Activated naive CD4-positive, alpha-beta T cell treated with anti-CD3 and anti-CD28 coated beads for 36 hours (primary cell): ENCODE measurements at regions not wholly inside any gene's neighbourhood (a gene's known extent, or its start where the extent isn't known, plus 50 kb on each side); places are given as distances from the start of the nearest gene placed in this dataset.

Experiments
- CTCF ChIA-PET: fragments of 350-600 bp; sonication (Branson Sonifier 250); formaldehyde crosslinking; loops from one replicate; lab custom pipeline; 2021; ENCODE audit warnings: antibody characterized with exemption; lab: Charles Lee
- DNase-seq: peaks from one replicate; pipeline ENCODE4 v3.0.0-alpha.2; 2020
- H3K27ac Mint-ChIP-seq: one replicate; pipeline ENCODE4 v1.8.0; 2021; ENCODE audit warnings: mild to moderate bottlenecking, mixed read lengths
- H3K27me3 Mint-ChIP-seq: one replicate; pipeline ENCODE4 v1.8.0; 2021; ENCODE audit warnings: low read depth, mixed read lengths
- H3K36me3 Mint-ChIP-seq: one replicate; pipeline ENCODE4 v1.8.0; 2021; ENCODE audit warnings: low read depth, mixed read lengths
- H3K4me1 Mint-ChIP-seq: one replicate; pipeline ENCODE4 v1.8.0; 2021; ENCODE audit warnings: low read depth, mixed read lengths
- H3K4me3 Mint-ChIP-seq: one replicate; pipeline ENCODE4 v1.8.0; 2021; ENCODE audit warnings: mild to moderate bottlenecking, moderate library complexity, mixed read lengths
- H3K9me3 Mint-ChIP-seq: one replicate; pipeline ENCODE4 v1.8.0; 2021; ENCODE audit warnings: mixed read lengths
- intact Hi-C: fragments of 100-400 bp; cut with micrococcal nuclease; formaldehyde crosslinking; loops from one replicate; pipeline ENCODE4 v1.15.1; 2023

DNA sequence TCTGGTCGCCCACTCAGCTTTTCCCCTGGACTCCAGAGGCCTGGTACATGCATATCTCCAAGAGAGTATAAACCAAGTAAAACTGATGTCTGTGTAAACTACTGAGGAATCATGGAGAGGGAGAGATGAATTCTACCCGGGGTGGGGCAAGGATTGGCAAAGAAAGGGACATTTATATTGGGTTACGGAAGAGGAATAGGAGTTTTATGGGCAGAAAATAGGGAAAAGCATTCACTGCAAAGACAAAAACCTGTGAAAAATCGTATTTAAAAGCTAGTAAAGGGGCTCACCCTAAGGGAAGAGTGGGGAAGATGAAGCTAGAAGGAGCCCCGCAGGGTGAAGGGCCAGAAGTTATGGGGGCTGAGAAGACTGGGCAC lies 248.0 kb upstream of the KLF4 start:
- CTCF ChIA-PET: no interaction called here
- DNase-seq: no peak
- Mint-ChIP-seq H3K9me3 (no peaks in the 10 kb centered on the region), H3K36me3 (no peaks in the 10 kb centered on the region), H3K27ac (no peak overlapping the region), H3K27me3 (no peaks in the 10 kb centered on the region), H3K4me1 (no peaks in the 10 kb centered on the region), H3K4me3 (no peak overlapping the region)
- intact Hi-C loops: no loop called here

DNA sequence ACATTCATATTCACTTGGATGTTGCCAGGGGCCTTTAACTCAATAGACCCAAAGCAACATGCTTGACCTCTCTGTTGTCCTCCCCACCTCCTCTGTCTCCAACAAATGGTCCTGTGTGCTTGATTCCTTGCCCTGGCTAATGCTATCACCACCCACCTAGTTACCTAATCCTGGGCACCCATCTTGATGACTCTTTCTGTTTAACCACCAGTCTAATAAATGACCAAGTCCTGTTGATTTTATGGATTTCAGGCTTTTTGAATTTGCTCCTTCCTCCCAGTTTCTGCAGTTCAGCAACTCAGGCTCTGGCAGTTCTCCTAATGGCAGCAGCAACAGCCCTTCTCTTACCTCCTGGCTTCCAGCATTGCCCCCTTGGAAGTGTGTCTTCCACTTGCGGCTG lies 246.3 kb upstream of the KLF4 start:
- intact Hi-C loops: no loop called here
- CTCF ChIA-PET: no interaction called here
- DNase-seq: no peak
- Mint-ChIP-seq H3K27ac (no peak overlapping the region), H3K4me1 (no peaks in the 10 kb centered on the region), H3K36me3 (no peaks in the 10 kb centered on the region), H3K9me3 (no peaks in the 10 kb centered on the region), H3K27me3 (no peaks in the 10 kb centered on the region), H3K4me3 (no peak overlapping the region)

DNA sequence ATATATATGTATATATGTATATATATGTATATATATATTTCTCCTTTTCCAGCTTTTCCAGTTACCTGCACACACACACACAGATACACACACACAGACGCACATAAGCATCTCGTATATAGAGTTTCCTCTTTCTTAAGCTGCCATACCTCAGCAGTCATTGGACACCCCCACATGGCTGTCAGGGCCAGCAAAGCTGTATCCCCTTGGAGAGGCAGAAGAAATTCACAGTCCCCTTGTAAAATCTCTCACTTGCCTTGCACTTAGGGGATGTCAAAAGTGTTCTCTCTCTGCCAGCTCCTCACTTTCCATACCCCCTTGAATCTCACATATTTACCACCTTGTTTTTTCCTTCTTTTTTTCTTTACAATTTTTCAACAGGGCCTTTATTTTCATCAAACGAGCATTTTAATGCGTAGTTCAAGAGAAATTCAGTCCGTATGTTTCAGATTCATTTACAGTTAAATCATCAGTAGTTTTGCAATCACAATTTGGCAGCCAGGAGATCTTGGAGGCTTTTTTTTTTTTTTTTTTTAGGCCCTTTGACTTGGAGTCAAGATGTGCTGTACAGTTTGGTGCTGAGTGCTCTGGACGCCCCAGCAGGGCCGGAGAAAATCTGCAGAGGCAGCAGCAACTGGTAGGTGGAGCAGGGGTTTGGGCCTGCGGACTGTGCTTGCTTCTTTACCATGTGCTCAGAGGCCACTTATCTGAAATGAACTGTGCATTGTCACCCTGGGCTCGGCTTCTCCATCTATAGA lies 244.9 kb upstream of the KLF4 start:
- DNase-seq: no peak
- no peak overlapping the region for H3K27ac Mint-ChIP-seq
- H3K4me1 Mint-ChIP-seq: no peaks in the 10 kb centered on the region
- H3K36me3 Mint-ChIP-seq: no peaks in the 10 kb centered on the region
- no peak overlapping the region for H3K4me3 Mint-ChIP-seq
- CTCF ChIA-PET: no interaction called here
- H3K27me3 Mint-ChIP-seq: no peaks in the 10 kb centered on the region
- intact Hi-C loops: no loop called here
- no peaks in the 10 kb centered on the region for H3K9me3 Mint-ChIP-seq

- no peak overlapping the region for H3K4me3 Mint-ChIP-seq
- H3K27me3 Mint-ChIP-seq: no peaks in the 10 kb centered on the region
- no peak for DNase-seq
- no peak overlapping the region for H3K27ac Mint-ChIP-seq
- H3K36me3 Mint-ChIP-seq: no peaks in the 10 kb centered on the region
- no peaks in the 10 kb centered on the region for H3K4me1 Mint-ChIP-seq
- CTCF ChIA-PET: no interaction called here
- no peaks in the 10 kb centered on the region for H3K9me3 Mint-ChIP-seq
- intact Hi-C loops: no loop called here
Measured at GRCh38 chr9:107733523-107733894, 243.9 kb upstream of the KLF4 start.

DNA sequence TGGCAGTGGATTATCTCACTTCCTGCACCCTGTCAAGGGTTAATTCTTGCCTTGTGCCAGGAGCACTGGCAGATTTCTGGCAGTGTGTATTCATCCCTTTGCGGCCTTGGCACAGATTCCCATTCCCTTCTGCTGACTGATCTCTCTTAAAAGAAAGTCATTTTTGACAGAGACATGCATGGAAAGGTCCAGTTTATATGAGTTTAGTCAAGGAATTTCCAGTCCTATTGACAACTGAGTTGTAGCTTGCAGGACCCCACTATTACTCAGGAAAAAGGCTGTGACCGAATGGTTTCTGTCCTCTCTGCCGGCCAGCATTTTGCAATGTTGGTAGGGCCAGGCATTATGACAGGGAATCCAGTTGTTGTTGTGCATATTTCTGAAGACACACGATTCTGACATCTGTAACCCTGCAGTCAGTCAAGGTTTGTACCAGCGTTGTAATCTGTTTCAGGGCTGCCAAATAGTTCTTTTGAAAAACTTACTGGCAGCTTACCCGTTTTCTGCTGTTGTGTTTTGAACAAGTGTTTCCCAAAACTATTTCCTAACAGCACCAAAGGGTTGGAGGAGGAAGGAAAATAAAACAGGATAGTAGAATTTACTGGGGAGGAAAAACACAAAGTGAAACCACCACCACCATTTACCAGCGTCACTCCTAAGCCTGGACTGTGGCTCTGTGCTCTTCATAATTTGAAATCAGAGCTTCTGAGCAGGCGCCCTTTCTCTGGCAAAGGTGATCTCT lies 243.4 kb upstream of the KLF4 start:
- H3K9me3 Mint-ChIP-seq: no peaks in the 10 kb centered on the region
- intact Hi-C loops: no loop called here
- H3K36me3 Mint-ChIP-seq: no peaks in the 10 kb centered on the region
- no peaks in the 10 kb centered on the region for H3K4me1 Mint-ChIP-seq
- H3K27me3 Mint-ChIP-seq: no peaks in the 10 kb centered on the region
- DNase-seq: no peak
- H3K27ac Mint-ChIP-seq: no peak overlapping the region
- CTCF ChIA-PET: no interaction called here
- H3K4me3 Mint-ChIP-seq: no peak overlapping the region

DNA sequence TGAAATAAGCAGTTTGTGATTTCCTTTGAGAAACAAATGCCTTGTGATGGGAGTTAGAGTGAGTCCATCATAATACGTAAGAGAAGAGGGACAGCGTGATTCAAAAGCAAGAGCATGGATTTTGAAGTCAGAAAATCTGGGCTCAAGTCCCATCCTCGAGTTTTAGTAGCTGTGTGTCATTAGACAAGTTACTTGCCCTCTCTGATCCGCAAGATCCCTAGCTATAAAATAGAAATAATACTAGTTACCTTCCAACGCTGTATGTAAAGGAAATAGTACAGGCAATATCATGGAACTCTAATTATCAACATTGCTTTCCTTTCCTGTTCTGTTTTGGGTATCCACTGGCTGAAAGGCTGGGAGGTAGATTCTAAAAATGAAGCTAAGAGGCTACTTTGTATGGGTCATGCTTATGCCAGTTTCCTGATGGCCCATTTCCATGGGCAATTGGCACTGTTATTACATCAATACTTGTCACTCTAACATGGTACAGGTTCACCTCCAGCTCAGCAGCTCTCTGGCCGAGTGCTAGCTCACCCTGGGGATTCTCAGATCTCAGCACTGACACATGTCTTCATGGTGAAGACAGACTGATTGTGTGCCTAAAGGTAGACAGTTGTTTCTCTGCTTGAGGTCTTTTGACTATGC lies 241.7 kb upstream of the KLF4 start:
- Mint-ChIP-seq H3K36me3 (no peaks in the 10 kb centered on the region), H3K27ac (no peak overlapping the region), H3K9me3 (no peaks in the 10 kb centered on the region), H3K27me3 (no peaks in the 10 kb centered on the region), H3K4me1 (no peaks in the 10 kb centered on the region), H3K4me3 (no peak overlapping the region)
- intact Hi-C loops: no loop called here
- CTCF ChIA-PET: interaction anchor here (0.6 kb wide), 1 partner anchor 598 kb away, joined by 4 read pairs; no protein-coding TSS in a partner anchor
- no peak for DNase-seq

DNA sequence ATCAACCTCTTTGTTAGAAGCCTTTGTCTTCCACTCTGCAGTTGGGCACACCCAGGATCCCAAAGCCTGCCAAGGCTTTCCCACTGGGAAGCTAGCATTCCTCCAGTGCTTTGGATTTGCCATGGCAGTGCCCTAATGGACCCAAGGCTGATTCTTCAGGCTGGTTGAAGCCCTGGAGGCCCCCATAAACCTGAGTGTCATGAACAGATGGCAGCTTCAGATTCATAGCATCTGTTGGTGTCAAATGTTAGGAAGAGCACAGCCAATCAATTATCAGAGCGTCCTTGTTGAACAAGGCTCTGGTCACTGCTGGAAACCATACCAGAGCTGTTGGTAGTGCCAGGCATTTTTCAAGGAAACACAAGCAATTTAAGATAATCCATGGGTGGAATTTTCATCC lies 241.1 kb upstream of the KLF4 start:
- DNase-seq: no peak
- H3K36me3 Mint-ChIP-seq: no peaks in the 10 kb centered on the region
- H3K9me3 Mint-ChIP-seq: no peaks in the 10 kb centered on the region
- intact Hi-C loops: no loop called here
- H3K4me3 Mint-ChIP-seq: no peak overlapping the region
- CTCF ChIA-PET: interaction anchor here (0.6 kb wide), 1 partner anchor 597 kb away, joined by 4 read pairs; no protein-coding TSS in a partner anchor
- no peaks in the 10 kb centered on the region for H3K4me1 Mint-ChIP-seq
- H3K27me3 Mint-ChIP-seq: no peaks in the 10 kb centered on the region
- H3K27ac Mint-ChIP-seq: no peak overlapping the region

DNA sequence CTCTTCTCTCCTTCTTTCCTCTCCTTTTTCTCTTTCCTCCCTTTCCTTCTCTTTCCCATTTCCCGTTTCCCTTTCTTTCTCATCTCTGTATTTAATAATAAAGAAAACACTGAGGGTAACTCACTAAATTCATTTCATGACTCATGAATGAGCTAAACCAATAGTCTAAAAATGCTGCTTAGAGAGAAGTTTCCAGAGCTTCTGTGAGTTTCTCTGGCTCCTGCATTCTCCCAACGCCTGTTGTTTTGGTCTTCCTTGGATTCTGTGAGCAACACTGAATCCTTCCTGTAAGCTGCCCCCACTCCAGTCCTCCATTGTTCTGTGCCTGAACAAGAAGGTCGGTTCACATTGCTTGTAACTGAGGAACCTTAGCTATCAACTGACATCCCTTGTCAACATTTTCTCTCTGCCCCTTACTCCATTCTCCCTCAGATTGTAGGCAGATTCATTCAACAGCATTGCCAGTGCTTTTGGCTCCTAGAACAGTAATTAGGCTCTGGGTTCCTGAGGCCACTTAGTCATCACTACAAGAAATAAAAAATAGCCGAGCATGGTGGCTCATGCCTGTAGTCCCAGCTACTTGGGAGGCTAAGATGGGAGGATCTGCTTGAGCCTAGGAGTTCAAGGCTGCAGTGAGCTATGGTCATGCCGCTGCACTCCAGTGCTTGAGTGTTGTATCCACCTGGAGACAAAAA lies 237.7 kb upstream of the KLF4 start:
- CTCF ChIA-PET: no interaction called here
- DNase-seq: no peak
- intact Hi-C loops: no loop called here
- Mint-ChIP-seq H3K9me3 (no peaks in the 10 kb centered on the region), H3K36me3 (no peaks in the 10 kb centered on the region), H3K4me1 (no peaks in the 10 kb centered on the region), H3K4me3 (no peak overlapping the region), H3K27me3 (no peaks in the 10 kb centered on the region), H3K27ac (no peak overlapping the region)

- Mint-ChIP-seq H3K27me3 (no peaks in the 10 kb centered on the region), H3K36me3 (no peaks in the 10 kb centered on the region), H3K4me3 (no peak overlapping the region), H3K4me1 (no peaks in the 10 kb centered on the region), H3K9me3 (no peaks in the 10 kb centered on the region), H3K27ac (no peak overlapping the region)
- intact Hi-C loops: no loop called here
- CTCF ChIA-PET: no interaction called here
- no peak for DNase-seq
Measured at GRCh38 chr9:107723015-107723414, 233.4 kb upstream of the KLF4 start.

GRCh38 chr9:107721705-107722245 lies 232.2 kb upstream of the KLF4 start:
- no peaks in the 10 kb centered on the region for H3K4me1 Mint-ChIP-seq
- DNase-seq: no peak
- CTCF ChIA-PET: interaction anchor here (0.7 to 1.0 kb wide), 2 partner anchors 98 to 1041 kb away, joined by 3 read pairs; no protein-coding TSS in a partner anchor
- intact Hi-C loops: no loop called here
- no peak overlapping the region for H3K4me3 Mint-ChIP-seq
- H3K27ac Mint-ChIP-seq: no peak overlapping the region
- H3K9me3 Mint-ChIP-seq: peaks cover 3% of the 10 kb centered on the region
- no peaks in the 10 kb centered on the region for H3K36me3 Mint-ChIP-seq
- H3K27me3 Mint-ChIP-seq: no peaks in the 10 kb centered on the region

DNA sequence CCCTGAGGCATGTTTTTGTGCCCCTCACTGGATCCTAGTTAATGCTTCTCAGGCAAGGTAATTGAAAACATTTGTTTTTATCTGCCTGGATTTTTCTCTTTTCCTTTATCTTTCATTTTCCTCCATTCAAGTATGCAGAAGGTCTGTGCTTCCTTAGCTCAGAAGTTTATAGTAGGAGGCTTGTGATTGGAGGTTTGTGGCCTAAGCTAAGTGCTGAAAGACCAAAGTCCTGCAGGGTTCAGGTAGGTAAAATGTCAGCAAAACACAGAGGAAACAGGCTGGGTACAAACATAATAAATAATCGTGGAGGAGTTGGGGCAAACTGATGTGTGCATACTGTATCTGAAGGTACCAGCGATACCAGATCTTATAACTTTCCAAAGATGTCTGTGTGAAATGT lies 230.9 kb upstream of the KLF4 start:
- Mint-ChIP-seq H3K27ac (no peak overlapping the region), H3K27me3 (no peaks in the 10 kb centered on the region), H3K4me1 (no peaks in the 10 kb centered on the region), H3K36me3 (no peaks in the 10 kb centered on the region), H3K9me3 (peaks cover 3% of the 10 kb centered on the region), H3K4me3 (no peak overlapping the region)
- CTCF ChIA-PET: no interaction called here
- DNase-seq: no peak
- intact Hi-C loops: no loop called here
